ENCODE measurements at regions not wholly inside any gene's neighbourhood (a gene's known extent, or its start where the extent isn't known, plus 50 kb on each side); places are given as distances from the start of the nearest gene placed in this dataset.

DNA sequence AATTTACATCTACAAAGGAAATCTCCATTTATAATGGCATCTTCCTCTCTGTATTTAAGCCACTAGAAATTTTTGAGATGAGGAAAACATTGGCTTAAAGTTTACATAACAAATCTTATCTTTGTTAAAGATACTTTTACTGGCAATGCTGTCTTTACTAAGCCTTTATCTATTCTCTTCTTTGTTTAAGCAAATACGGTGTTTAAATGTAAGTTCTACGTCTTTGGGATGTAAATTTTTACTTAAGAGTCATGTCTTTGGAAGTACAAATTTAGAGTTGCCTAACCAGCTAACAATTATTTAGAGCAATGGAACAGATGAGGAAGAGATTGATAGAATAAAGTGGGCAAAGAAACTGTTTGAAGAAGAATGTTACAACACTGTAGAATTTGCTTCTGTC lies 1024.0 kb upstream of the PCDH10 start:
- no peak overlapping the region for H3K4me3 ChIP-seq (ENCODE audit: low read depth, low read length)
- no peak for DNase-seq (ENCODE audit: low read depth)
- TF ChIP-seq, protein P1, sequence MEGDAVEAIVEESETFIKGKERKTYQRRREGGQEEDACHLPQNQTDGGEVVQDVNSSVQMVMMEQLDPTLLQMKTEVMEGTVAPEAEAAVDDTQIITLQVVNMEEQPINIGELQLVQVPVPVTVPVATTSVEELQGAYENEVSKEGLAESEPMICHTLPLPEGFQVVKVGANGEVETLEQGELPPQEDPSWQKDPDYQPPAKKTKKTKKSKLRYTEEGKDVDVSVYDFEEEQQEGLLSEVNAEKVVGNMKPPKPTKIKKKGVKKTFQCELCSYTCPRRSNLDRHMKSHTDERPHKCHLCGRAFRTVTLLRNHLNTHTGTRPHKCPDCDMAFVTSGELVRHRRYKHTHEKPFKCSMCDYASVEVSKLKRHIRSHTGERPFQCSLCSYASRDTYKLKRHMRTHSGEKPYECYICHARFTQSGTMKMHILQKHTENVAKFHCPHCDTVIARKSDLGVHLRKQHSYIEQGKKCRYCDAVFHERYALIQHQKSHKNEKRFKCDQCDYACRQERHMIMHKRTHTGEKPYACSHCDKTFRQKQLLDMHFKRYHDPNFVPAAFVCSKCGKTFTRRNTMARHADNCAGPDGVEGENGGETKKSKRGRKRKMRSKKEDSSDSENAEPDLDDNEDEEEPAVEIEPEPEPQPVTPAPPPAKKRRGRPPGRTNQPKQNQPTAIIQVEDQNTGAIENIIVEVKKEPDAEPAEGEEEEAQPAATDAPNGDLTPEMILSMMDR (conservative IDR thresholded peaks at IDR 0.05; ENCODE audit: low read depth, low read length), result no peak

DNA sequence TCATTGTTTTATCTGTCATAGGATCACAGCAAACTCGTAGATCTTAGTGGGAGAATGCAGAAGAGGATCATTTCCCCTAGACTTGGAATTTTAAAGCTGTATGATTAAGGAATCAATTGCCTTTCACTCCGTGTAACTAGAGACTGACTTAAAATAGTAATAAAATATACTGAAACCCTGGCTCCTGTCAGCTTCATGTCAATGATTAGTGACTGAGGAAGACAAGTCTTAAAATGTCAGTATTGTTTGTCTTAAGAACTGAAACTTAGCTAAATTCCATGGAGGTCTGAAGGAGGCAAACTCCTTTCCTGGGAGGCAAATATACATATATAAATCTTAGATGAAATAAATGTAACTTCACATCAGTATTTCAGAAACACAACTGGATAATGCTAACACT lies 1016.7 kb upstream of the PCDH10 start:
- DNase-seq (ENCODE audit: low read depth), result no peak
- H3K4me3 ChIP-seq (ENCODE audit: low read depth, low read length), result no peak overlapping the region
- TF ChIP-seq, protein P1 (conservative IDR thresholded peaks at IDR 0.05; ENCODE audit: low read depth, low read length), result no peak

DNA sequence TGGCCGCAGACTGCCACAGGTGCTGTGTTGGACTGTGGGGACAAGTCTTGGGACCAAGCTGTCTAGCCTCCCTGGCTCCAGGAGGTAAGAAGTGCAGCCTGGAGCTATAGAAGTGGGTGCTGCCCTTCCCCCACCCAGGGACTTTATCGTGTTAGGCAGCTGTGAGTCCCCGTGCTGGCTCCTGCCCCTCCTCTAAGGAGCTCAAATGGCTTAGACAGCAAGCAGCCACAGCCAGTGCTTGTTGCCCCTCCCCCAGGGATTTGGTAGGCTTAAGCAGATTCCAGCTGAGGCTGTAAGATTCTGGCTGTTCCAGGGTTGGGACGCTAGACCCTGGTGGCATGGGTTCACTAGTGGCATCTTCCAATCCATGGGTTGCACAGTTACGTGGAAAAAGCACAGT lies 979.4 kb upstream of the PCDH10 start:
- no peak for DNase-seq (ENCODE audit: low read depth)
- no peak overlapping the region for H3K4me3 ChIP-seq (ENCODE audit: low read depth, low read length)
- TF ChIP-seq, protein P1 (conservative IDR thresholded peaks at IDR 0.05; ENCODE audit: low read depth, low read length), result no peak

DNA sequence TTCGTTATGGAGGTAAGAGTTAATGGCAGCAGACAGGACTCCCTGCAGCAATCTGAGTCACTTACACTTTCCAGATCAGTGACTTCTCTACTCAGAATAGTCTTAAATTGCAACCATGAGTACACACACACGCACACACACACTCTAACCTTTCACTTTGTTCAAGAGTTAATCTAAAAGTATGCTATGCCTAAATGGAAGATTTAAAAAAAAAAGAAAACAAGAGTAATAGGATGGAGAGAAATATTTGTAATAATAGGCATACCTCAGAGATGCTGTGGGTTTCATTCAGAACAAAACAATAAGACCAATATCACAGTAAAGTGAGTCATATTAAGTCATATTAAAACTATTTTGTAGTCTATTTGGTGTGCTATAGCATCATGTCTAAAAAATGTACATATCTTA lies 969.1 kb upstream of the PCDH10 start:
- TF ChIP-seq, protein P1 (conservative IDR thresholded peaks at IDR 0.05; ENCODE audit: low read depth, low read length), result no peak
- DNase-seq (ENCODE audit: low read depth), result peak; percentile 42
- H3K4me3 ChIP-seq (ENCODE audit: low read depth, low read length), result no peak overlapping the region

DNA sequence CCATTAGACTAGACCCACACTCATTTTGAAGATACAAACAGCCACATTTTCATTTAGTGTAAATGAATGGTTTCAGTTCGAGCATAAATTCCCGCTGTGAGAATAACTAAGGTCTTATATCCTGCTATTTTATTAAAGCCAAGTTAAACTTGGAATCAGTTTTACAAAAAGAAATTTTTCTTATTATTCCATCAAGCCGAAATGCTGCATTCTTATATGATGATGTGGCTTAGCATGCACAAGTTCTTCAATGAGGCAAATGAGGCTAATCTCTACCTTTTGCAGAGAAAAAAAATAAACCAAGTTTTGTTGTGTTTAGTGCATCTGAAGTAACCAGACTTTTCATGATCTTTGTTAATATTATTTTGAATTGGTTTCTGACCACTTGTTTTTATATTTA lies 953.9 kb upstream of the PCDH10 start:
- TF ChIP-seq, protein P1 (conservative IDR thresholded peaks at IDR 0.05; ENCODE audit: low read depth, low read length), result no peak
- DNase-seq (ENCODE audit: low read depth), result peak; percentile 54
- H3K4me3 ChIP-seq (ENCODE audit: low read depth, low read length), result no peak overlapping the region

DNA sequence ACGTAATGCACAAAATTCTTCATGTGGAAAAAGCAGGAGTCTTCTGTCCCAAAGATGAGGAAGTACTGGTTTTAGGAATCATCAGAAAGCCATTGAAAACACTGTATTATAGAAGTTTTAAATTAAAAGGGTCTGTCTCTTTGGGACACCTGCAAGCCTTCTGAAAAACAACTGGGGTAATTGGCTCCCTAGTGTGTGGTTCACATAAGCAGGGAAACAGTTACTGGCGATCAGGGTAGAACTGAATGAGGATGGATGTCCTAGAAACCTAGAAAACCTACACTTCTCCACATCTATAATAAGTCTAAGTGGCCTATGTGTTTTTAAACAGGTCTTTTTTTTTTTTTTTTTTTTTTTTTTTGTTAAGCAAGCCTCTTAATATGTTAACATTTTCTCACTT lies 945.5 kb upstream of the PCDH10 start:
- TF ChIP-seq, protein P1 (conservative IDR thresholded peaks at IDR 0.05; ENCODE audit: low read depth, low read length), result no peak
- no peak overlapping the region for H3K4me3 ChIP-seq (ENCODE audit: low read depth, low read length)
- no peak for DNase-seq (ENCODE audit: low read depth)

DNA sequence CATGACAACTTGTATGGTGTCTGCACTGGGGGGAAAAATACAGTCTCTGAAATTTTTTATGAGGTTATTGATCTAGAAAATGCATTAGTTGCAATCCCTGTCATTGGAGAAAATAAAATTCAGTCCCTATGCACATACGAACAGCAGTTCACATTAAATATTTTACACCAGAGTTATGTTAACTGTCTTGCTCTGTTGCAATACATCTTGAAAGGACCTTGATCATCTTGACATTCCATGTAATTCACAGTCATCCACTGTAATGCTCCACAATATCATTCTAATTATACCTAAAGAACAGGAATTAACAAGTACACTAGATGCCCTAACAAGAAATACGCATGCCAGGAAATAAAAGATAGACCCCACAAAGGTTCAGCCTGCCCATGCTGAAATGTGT lies 934.6 kb upstream of the PCDH10 start:
- H3K4me3 ChIP-seq (ENCODE audit: low read depth, low read length), result no peak overlapping the region
- TF ChIP-seq, protein P1 (conservative IDR thresholded peaks at IDR 0.05; ENCODE audit: low read depth, low read length), result no peak
- DNase-seq (ENCODE audit: low read depth), result no peak

All from choroid plexus epithelial cell (primary cell).